ENCODE measurements at regions not wholly inside any gene's neighbourhood (a gene's known extent, or its start where the extent isn't known, plus 50 kb on each side); places are given as distances from the start of the nearest gene placed in this dataset.
"Not testable (repeated sequence)": the region's sequence is repeated elsewhere in the genome, so short reads cannot be mapped to it uniquely, and the experiment has no call there.

GRCh38 chr6:133773776-133774175 lies 115.1 kb upstream of the TCF21 start:
- Mint-ChIP-seq H3K27me3 (ENCODE audit: insufficient read depth) (peaks cover 2% of the 10 kb centered on the region), H3K36me3 (ENCODE audit: low read depth) (no peaks in the 10 kb centered on the region), H3K9me3 (peaks cover 8% of the 10 kb centered on the region), H3K4me1 (ENCODE audit: low read depth) (peaks cover 6% of the 10 kb centered on the region), H3K27ac (no peak overlapping the region), H3K4me3 (no peak overlapping the region)
- intact Hi-C loops (cut with micrococcal nuclease), result no loop called here
- DNase-seq (ENCODE audit: low spot score), result no peak

GRCh38 chr6:133774356-133774755 lies 114.6 kb upstream of the TCF21 start:
- H3K4me3 Mint-ChIP-seq, result no peak overlapping the region
- intact Hi-C loops (cut with micrococcal nuclease), result no loop called here
- no peaks in the 10 kb centered on the region for H3K36me3 Mint-ChIP-seq (ENCODE audit: low read depth)
- no peak for DNase-seq (ENCODE audit: low spot score)
- H3K27me3 Mint-ChIP-seq (ENCODE audit: insufficient read depth), result peaks cover 3% of the 10 kb centered on the region
- no peak overlapping the region for H3K27ac Mint-ChIP-seq
- H3K4me1 Mint-ChIP-seq (ENCODE audit: low read depth), result peaks cover 6% of the 10 kb centered on the region
- H3K9me3 Mint-ChIP-seq, result peaks cover 8% of the 10 kb centered on the region

GRCh38 chr6:133778414-133779130 lies 110.3 kb upstream of the TCF21 start:
- intact Hi-C loops (cut with micrococcal nuclease), result no loop called here
- H3K27ac Mint-ChIP-seq, result no peak overlapping the region
- H3K4me1 Mint-ChIP-seq (ENCODE audit: low read depth), result peaks cover 6% of the 10 kb centered on the region
- DNase-seq (ENCODE audit: low spot score), result no peak
- no peaks in the 10 kb centered on the region for H3K36me3 Mint-ChIP-seq (ENCODE audit: low read depth)
- no peak overlapping the region for H3K4me3 Mint-ChIP-seq
- peaks cover 4% of the 10 kb centered on the region for H3K27me3 Mint-ChIP-seq (ENCODE audit: insufficient read depth)
- H3K9me3 Mint-ChIP-seq, result peaks cover 8% of the 10 kb centered on the region

GRCh38 chr6:133779916-133780695 lies 108.8 kb upstream of the TCF21 start:
- Mint-ChIP-seq H3K9me3 (no peaks in the 10 kb centered on the region), H3K4me1 (ENCODE audit: low read depth) (no peaks in the 10 kb centered on the region), H3K27ac (no peak overlapping the region), H3K36me3 (ENCODE audit: low read depth) (no peaks in the 10 kb centered on the region), H3K4me3 (no peak overlapping the region), H3K27me3 (ENCODE audit: insufficient read depth) (peaks cover 4% of the 10 kb centered on the region)
- no peak for DNase-seq (ENCODE audit: low spot score)
- intact Hi-C loops (cut with micrococcal nuclease), result no loop called here

- Mint-ChIP-seq H3K4me1 (ENCODE audit: low read depth) (no peaks in the 10 kb centered on the region), H3K4me3 (no peak overlapping the region), H3K9me3 (no peaks in the 10 kb centered on the region), H3K27ac (no peak overlapping the region), H3K36me3 (ENCODE audit: low read depth) (no peaks in the 10 kb centered on the region), H3K27me3 (ENCODE audit: insufficient read depth) (no peaks in the 10 kb centered on the region)
- no peak for DNase-seq (ENCODE audit: low spot score)
- intact Hi-C loops (cut with micrococcal nuclease), result no loop called here
These were observed 102.9 kb upstream of the TCF21 start for GRCh38 chr6:133786016-133786415.

GRCh38 chr6:133787122-133787521 lies 101.8 kb upstream of the TCF21 start:
- no peaks in the 10 kb centered on the region for H3K4me1 Mint-ChIP-seq (ENCODE audit: low read depth)
- intact Hi-C loops (cut with micrococcal nuclease), result no loop called here
- no peaks in the 10 kb centered on the region for H3K9me3 Mint-ChIP-seq
- H3K27ac Mint-ChIP-seq, result no peak overlapping the region
- no peak overlapping the region for H3K4me3 Mint-ChIP-seq
- no peak for DNase-seq (ENCODE audit: low spot score)
- H3K27me3 Mint-ChIP-seq (ENCODE audit: insufficient read depth), result no peaks in the 10 kb centered on the region
- H3K36me3 Mint-ChIP-seq (ENCODE audit: low read depth), result no peaks in the 10 kb centered on the region

- H3K27me3 Mint-ChIP-seq (ENCODE audit: insufficient read depth), result no peaks in the 10 kb centered on the region
- H3K27ac Mint-ChIP-seq, result no peak overlapping the region
These were observed 100.9 kb upstream of the TCF21 start for GRCh38 chr6:133787859-133788505.

GRCh38 chr6:133788556-133788955 lies 100.4 kb upstream of the TCF21 start:
- intact Hi-C loops (cut with micrococcal nuclease), result no loop called here
- Mint-ChIP-seq H3K4me3 (no peak overlapping the region), H3K27ac (no peak overlapping the region), H3K27me3 (ENCODE audit: insufficient read depth) (no peaks in the 10 kb centered on the region), H3K4me1 (ENCODE audit: low read depth) (no peaks in the 10 kb centered on the region), H3K36me3 (ENCODE audit: low read depth) (no peaks in the 10 kb centered on the region), H3K9me3 (no peaks in the 10 kb centered on the region)
- no peak for DNase-seq (ENCODE audit: low spot score)

More at GRCh38 chr6:133787859-133788505, 100.9 kb upstream of the TCF21 start:
- Mint-ChIP-seq H3K4me3 (no peak overlapping the region), H3K4me1 (ENCODE audit: low read depth) (no peaks in the 10 kb centered on the region), H3K9me3 (no peaks in the 10 kb centered on the region), H3K36me3 (ENCODE audit: low read depth) (no peaks in the 10 kb centered on the region)
- DNase-seq (ENCODE audit: low spot score), result no peak
- intact Hi-C loops (cut with micrococcal nuclease), result no loop called here

- H3K36me3 Mint-ChIP-seq (ENCODE audit: low read depth); H3K9me3 Mint-ChIP-seq; DNase-seq (ENCODE audit: low spot score); H3K27ac Mint-ChIP-seq; intact Hi-C loops (cut with micrococcal nuclease); H3K4me3 Mint-ChIP-seq; H3K4me1 Mint-ChIP-seq (ENCODE audit: low read depth); H3K27me3 Mint-ChIP-seq (ENCODE audit: insufficient read depth): not testable (repeated sequence)
These were observed 99.5 kb upstream of the TCF21 start for GRCh38 chr6:133789449-133789848.

- H3K4me3 Mint-ChIP-seq; H3K4me1 Mint-ChIP-seq (ENCODE audit: low read depth); H3K36me3 Mint-ChIP-seq (ENCODE audit: low read depth); H3K9me3 Mint-ChIP-seq; H3K27me3 Mint-ChIP-seq (ENCODE audit: insufficient read depth); H3K27ac Mint-ChIP-seq; DNase-seq (ENCODE audit: low spot score); intact Hi-C loops (cut with micrococcal nuclease): not testable (repeated sequence)
These were observed 98.2 kb upstream of the TCF21 start for GRCh38 chr6:133790756-133791155.

- DNase-seq (ENCODE audit: low spot score); H3K27ac Mint-ChIP-seq; intact Hi-C loops (cut with micrococcal nuclease); H3K4me3 Mint-ChIP-seq; H3K36me3 Mint-ChIP-seq (ENCODE audit: low read depth); H3K9me3 Mint-ChIP-seq; H3K27me3 Mint-ChIP-seq (ENCODE audit: insufficient read depth); H3K4me1 Mint-ChIP-seq (ENCODE audit: low read depth): not testable (repeated sequence)
These were observed 93.9 kb upstream of the TCF21 start for GRCh38 chr6:133795051-133795450.

- DNase-seq (ENCODE audit: low spot score), result no peak
- no peaks in the 10 kb centered on the region for H3K4me1 Mint-ChIP-seq (ENCODE audit: low read depth)
- no peaks in the 10 kb centered on the region for H3K9me3 Mint-ChIP-seq
- H3K27me3 Mint-ChIP-seq (ENCODE audit: insufficient read depth), result no peaks in the 10 kb centered on the region
- no peak overlapping the region for H3K27ac Mint-ChIP-seq
- no peaks in the 10 kb centered on the region for H3K36me3 Mint-ChIP-seq (ENCODE audit: low read depth)
- H3K4me3 Mint-ChIP-seq, result no peak overlapping the region
- intact Hi-C loops (cut with micrococcal nuclease), result no loop called here
These were observed 92.7 kb upstream of the TCF21 start for GRCh38 chr6:133796235-133796634.

- intact Hi-C loops (cut with micrococcal nuclease), result no loop called here
- H3K27me3 Mint-ChIP-seq (ENCODE audit: insufficient read depth), result no peaks in the 10 kb centered on the region
- no peak for DNase-seq (ENCODE audit: low spot score)
- H3K4me1 Mint-ChIP-seq (ENCODE audit: low read depth), result no peaks in the 10 kb centered on the region
- no peak overlapping the region for H3K4me3 Mint-ChIP-seq
- H3K9me3 Mint-ChIP-seq, result no peaks in the 10 kb centered on the region
- no peaks in the 10 kb centered on the region for H3K36me3 Mint-ChIP-seq (ENCODE audit: low read depth)
- no peak overlapping the region for H3K27ac Mint-ChIP-seq
These were observed 89.9 kb upstream of the TCF21 start for GRCh38 chr6:133799043-133799442.

Data from activated T-helper 1 cell treated with anti-CD3 and anti-CD28 coated beads, Interleukin-12 subunit alpha, Interleukin-12 subunit beta, Interleukin-2, Interleukin-4 antibody, amounts not matched to agents 30 ng/mL and 10 ng/mL and 1 ng/mL, durations not matched to agents 14 hours and 24 hours and 36 hours (primary cell).